Nephron progenitor cell (in vitro differentiated cells): ENCODE measurements at regions not wholly inside any gene's neighbourhood (a gene's known extent, or its start where the extent isn't known, plus 50 kb on each side); places are given as distances from the start of the nearest gene placed in this dataset.

ENCODE experiments used
- DNase-seq: peaks from one replicate; pipeline ENCODE4 v3.0.0; 2021
- H3K27ac Mint-ChIP-seq: 2 replicates; pipeline ENCODE4 v1.8.0; 2021; ENCODE audit warnings: mild to moderate bottlenecking, moderate library complexity, mixed read lengths
- H3K27me3 Mint-ChIP-seq: 2 replicates; pipeline ENCODE4 v1.8.0; 2021; ENCODE audit warnings: mild to moderate bottlenecking, low read depth, mixed read lengths; ENCODE audit not compliant: poor library complexity
- H3K36me3 Mint-ChIP-seq: 2 replicates; pipeline ENCODE4 v1.8.0; 2021; ENCODE audit warnings: low read depth, mixed read lengths
- H3K4me1 Mint-ChIP-seq: 2 replicates; pipeline ENCODE4 v1.8.0; 2021; ENCODE audit warnings: mixed read lengths
- H3K4me3 Mint-ChIP-seq: 2 replicates; pipeline ENCODE4 v1.8.0; 2021; ENCODE audit warnings: mild to moderate bottlenecking, moderate library complexity, mixed read lengths
- H3K9me3 Mint-ChIP-seq: 2 replicates; pipeline ENCODE4 v1.8.0; 2021; ENCODE audit warnings: mild to moderate bottlenecking, moderate library complexity, mixed read lengths
- CTCF ChIP-seq: fragments of 200-600 bp; sonication (generic); IDR thresholded peaks from 2 replicates; pipeline ENCODE4 v1.5.0; 2021; ENCODE audit warnings: antibody characterized with exemption

- DNase-seq = no peak
- no peak overlapping the region for H3K27ac Mint-ChIP-seq
- H3K9me3 Mint-ChIP-seq = peaks cover 6% of the 10 kb centered on the region
- peaks cover 5% of the 10 kb centered on the region for H3K4me1 Mint-ChIP-seq
- no peak overlapping the region for H3K4me3 Mint-ChIP-seq
- no peak for TF ChIP-seq CTCF
- H3K36me3 Mint-ChIP-seq = no peaks in the 10 kb centered on the region
- no peaks in the 10 kb centered on the region for H3K27me3 Mint-ChIP-seq
Observed at GRCh38 chr3:59261009-59261408, 211.2 kb upstream of the CFAP20DC start.

GRCh38 chr3:59258550-59259260 lies 208.9 kb upstream of the CFAP20DC start:
- no peak for DNase-seq
- peaks cover 5% of the 10 kb centered on the region for H3K4me1 Mint-ChIP-seq
- H3K27me3 Mint-ChIP-seq = no peaks in the 10 kb centered on the region
- H3K4me3 Mint-ChIP-seq = no peak overlapping the region
- peak; percentile 17 for TF ChIP-seq CTCF
- H3K27ac Mint-ChIP-seq = no peak overlapping the region
- H3K9me3 Mint-ChIP-seq = no peaks in the 10 kb centered on the region
- no peaks in the 10 kb centered on the region for H3K36me3 Mint-ChIP-seq

- no peak overlapping the region for H3K27ac Mint-ChIP-seq
- no peaks in the 10 kb centered on the region for H3K36me3 Mint-ChIP-seq
- peaks cover 5% of the 10 kb centered on the region for H3K4me1 Mint-ChIP-seq
- no peaks in the 10 kb centered on the region for H3K27me3 Mint-ChIP-seq
- no peak for DNase-seq
- no peak overlapping the region for H3K4me3 Mint-ChIP-seq
- TF ChIP-seq CTCF = no peak
- H3K9me3 Mint-ChIP-seq = no peaks in the 10 kb centered on the region
Observed at GRCh38 chr3:59257506-59257905, 207.7 kb upstream of the CFAP20DC start.

GRCh38 chr3:59256230-59256629 lies 206.4 kb upstream of the CFAP20DC start:
- DNase-seq = no peak
- H3K27ac Mint-ChIP-seq = no peak overlapping the region
- H3K9me3 Mint-ChIP-seq = no peaks in the 10 kb centered on the region
- H3K36me3 Mint-ChIP-seq = no peaks in the 10 kb centered on the region
- TF ChIP-seq CTCF = no peak
- H3K4me1 Mint-ChIP-seq = peaks cover 10% of the 10 kb centered on the region
- H3K27me3 Mint-ChIP-seq = no peaks in the 10 kb centered on the region
- no peak overlapping the region for H3K4me3 Mint-ChIP-seq

GRCh38 chr3:59254976-59255375 lies 205.2 kb upstream of the CFAP20DC start:
- peaks cover 16% of the 10 kb centered on the region for H3K4me1 Mint-ChIP-seq
- no peak for TF ChIP-seq CTCF
- no peaks in the 10 kb centered on the region for H3K9me3 Mint-ChIP-seq
- no peaks in the 10 kb centered on the region for H3K36me3 Mint-ChIP-seq
- H3K27ac Mint-ChIP-seq = no peak overlapping the region
- H3K27me3 Mint-ChIP-seq = no peaks in the 10 kb centered on the region
- DNase-seq = no peak
- H3K4me3 Mint-ChIP-seq = no peak overlapping the region

- Mint-ChIP-seq H3K36me3 (no peaks in the 10 kb centered on the region), H3K9me3 (no peaks in the 10 kb centered on the region), H3K27me3 (no peaks in the 10 kb centered on the region), H3K4me3 (no peak overlapping the region), H3K4me1 (peaks cover 22% of the 10 kb centered on the region), H3K27ac (no peak overlapping the region)
- no peak for TF ChIP-seq CTCF
- DNase-seq = no peak
Observed at GRCh38 chr3:59254433-59254832, 204.6 kb upstream of the CFAP20DC start.
